ENCODE measurements at regions not wholly inside any gene's neighbourhood (a gene's known extent, or its start where the extent isn't known, plus 50 kb on each side); places are given as distances from the start of the nearest gene placed in this dataset.
"Not testable (repeated sequence)": the region's sequence is repeated elsewhere in the genome, so short reads cannot be mapped to it uniquely, and the experiment has no call there.

DNA sequence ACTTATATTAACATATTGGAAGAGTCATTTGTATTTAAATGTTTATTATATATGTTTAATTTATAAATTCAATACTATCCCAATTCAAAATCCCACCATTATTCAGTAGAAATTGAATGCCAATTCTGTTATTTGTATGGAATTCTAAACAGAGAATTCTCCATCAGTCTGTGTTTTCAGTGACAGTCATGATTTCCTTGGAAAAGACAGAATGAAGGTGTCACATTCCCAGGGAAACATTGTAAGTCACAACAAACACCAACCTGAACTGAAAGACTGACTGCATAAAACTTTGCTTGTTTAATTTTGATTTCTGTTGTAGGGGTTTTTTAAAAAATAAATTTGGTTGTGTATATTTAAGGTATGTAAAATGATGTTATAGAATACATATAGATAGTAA, 769.8 kb upstream of the BCHE start:
- Histone ChIP-seq H3K4me3 (no peak overlapping the region), H3K27me3 (no peaks in the 10 kb centered on the region), H3K27ac (no peak overlapping the region), H3K9me3 (no peaks in the 10 kb centered on the region), H3K36me3 (no peaks in the 10 kb centered on the region), H3K4me1 (no peaks in the 10 kb centered on the region)
- intact Hi-C loops (cut with DNase I; ENCODE audit: low total_unique reads): no loop called here
- DNase-seq (no peak), ATAC-seq (no peak)
- in situ Hi-C loops (cut with MboI; ENCODE audit: low sequenced_read_pairs in 4 of 4): no loop called here
- TF ChIP-seq, protein P1, sequence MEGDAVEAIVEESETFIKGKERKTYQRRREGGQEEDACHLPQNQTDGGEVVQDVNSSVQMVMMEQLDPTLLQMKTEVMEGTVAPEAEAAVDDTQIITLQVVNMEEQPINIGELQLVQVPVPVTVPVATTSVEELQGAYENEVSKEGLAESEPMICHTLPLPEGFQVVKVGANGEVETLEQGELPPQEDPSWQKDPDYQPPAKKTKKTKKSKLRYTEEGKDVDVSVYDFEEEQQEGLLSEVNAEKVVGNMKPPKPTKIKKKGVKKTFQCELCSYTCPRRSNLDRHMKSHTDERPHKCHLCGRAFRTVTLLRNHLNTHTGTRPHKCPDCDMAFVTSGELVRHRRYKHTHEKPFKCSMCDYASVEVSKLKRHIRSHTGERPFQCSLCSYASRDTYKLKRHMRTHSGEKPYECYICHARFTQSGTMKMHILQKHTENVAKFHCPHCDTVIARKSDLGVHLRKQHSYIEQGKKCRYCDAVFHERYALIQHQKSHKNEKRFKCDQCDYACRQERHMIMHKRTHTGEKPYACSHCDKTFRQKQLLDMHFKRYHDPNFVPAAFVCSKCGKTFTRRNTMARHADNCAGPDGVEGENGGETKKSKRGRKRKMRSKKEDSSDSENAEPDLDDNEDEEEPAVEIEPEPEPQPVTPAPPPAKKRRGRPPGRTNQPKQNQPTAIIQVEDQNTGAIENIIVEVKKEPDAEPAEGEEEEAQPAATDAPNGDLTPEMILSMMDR (IDR thresholded peaks at IDR 0.05 in 4 of 5, conservative IDR thresholded peaks at IDR 0.05 in 1 of 5): no peak
- TF ChIP-seq POLR2A (IDR thresholded peaks at IDR 0.05): no peak

DNA sequence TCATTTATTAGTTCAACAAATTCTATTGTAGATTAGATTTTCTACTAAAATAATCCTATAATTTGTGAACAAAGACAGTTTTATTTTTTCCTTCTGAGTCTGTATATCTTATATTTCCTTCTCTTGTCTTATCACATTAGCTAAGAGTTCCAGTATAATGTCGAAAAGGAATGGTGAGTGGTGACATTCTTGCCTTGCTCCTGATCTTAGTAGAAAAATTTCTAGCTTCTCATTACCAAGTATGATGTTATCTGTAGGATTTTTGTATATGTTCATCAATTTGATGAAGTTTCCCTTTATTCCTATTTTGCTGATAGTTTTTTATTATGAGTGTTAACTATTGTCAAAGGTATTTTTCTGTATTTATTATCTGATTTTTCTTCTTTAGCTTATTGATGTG, 756.6 kb upstream of the BCHE start:
- no peak for ATAC-seq
- intact Hi-C loops (cut with DNase I; ENCODE audit: low total_unique reads) (no loop called here), in situ Hi-C loops (cut with MboI; ENCODE audit: low sequenced_read_pairs in 4 of 4) (no loop called here)
- no peak for TF ChIP-seq POLR2A (IDR thresholded peaks at IDR 0.05)
- TF ChIP-seq, protein P1 (IDR thresholded peaks at IDR 0.05 in 4 of 5, conservative IDR thresholded peaks at IDR 0.05 in 1 of 5): no peak
- no peaks in the 10 kb centered on the region for H3K9me3 ChIP-seq
- no peak for DNase-seq
- H3K4me3 ChIP-seq: no peak overlapping the region
- H3K27ac ChIP-seq: no peak overlapping the region
- H3K27me3 ChIP-seq: no peaks in the 10 kb centered on the region
- H3K4me1 ChIP-seq: no peaks in the 10 kb centered on the region
- H3K36me3 ChIP-seq: no peaks in the 10 kb centered on the region

DNA sequence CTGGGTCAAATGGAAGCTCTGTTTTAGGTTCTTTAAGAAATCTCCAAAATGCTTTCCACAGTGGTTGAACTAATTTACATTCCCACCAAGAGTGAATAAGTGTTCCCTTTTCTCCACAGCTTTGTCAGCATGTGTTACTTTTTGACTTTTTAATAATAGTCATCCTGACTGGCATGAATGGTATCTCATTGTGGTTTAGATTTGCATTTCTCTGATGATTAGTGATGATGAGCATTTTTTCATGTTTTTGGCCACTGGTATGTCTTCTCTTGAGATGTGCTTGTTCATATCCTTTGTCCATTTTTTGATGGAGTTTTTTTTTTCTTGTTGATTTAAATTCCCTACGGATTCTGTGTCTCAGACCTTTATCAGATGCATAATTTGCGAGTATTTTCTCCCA, 745.0 kb upstream of the BCHE start:
- intact Hi-C loops (cut with DNase I; ENCODE audit: low total_unique reads): no loop called here

DNA sequence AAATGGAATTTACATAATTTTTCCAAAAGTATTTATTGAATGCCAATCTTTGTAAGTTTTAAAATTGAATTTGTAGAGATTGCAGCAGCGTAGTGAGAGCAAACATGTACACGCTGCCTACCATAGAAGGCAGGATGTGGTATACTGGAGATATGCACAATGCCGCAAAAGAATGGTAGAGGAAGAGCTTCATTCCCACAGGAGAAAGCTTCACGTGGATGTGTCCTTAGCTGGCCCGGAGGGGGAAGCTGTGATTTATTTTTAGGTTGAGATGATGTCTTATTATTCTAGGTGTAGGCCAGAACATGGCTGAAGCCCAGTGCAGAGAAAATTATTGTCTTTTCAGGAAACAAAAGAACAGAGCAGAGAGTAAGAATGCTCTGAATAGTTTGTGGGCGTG, 743.3 kb upstream of the BCHE start:
- intact Hi-C loops (cut with DNase I; ENCODE audit: low total_unique reads): no loop called here
- Histone ChIP-seq H3K27me3 (no peaks in the 10 kb centered on the region), H3K4me1 (no peaks in the 10 kb centered on the region), H3K27ac (no peak overlapping the region), H3K9me3 (no peaks in the 10 kb centered on the region), H3K4me3 (no peak overlapping the region), H3K36me3 (no peaks in the 10 kb centered on the region)
- ATAC-seq (no peak), DNase-seq (no peak)
- in situ Hi-C loops (cut with MboI; ENCODE audit: low sequenced_read_pairs in 4 of 4): no loop called here
- TF ChIP-seq, protein P1 (IDR thresholded peaks at IDR 0.05 in 4 of 5, conservative IDR thresholded peaks at IDR 0.05 in 1 of 5): no peak
- no peak for TF ChIP-seq POLR2A (IDR thresholded peaks at IDR 0.05)

More for the DNA sequence above, 745.0 kb upstream of the BCHE start:
- Histone ChIP-seq H3K27me3 (no peaks in the 10 kb centered on the region), H3K4me3 (no peak overlapping the region), H3K36me3 (no peaks in the 10 kb centered on the region), H3K4me1 (no peaks in the 10 kb centered on the region), H3K9me3 (no peaks in the 10 kb centered on the region), H3K27ac (no peak overlapping the region)
- DNase-seq (no peak), ATAC-seq (no peak)
- TF ChIP-seq, protein P1 (IDR thresholded peaks at IDR 0.05 in 4 of 5, conservative IDR thresholded peaks at IDR 0.05 in 1 of 5): no peak
- no peak for TF ChIP-seq POLR2A (IDR thresholded peaks at IDR 0.05)
- in situ Hi-C loops (cut with MboI; ENCODE audit: low sequenced_read_pairs in 4 of 4): no loop called here

DNA sequence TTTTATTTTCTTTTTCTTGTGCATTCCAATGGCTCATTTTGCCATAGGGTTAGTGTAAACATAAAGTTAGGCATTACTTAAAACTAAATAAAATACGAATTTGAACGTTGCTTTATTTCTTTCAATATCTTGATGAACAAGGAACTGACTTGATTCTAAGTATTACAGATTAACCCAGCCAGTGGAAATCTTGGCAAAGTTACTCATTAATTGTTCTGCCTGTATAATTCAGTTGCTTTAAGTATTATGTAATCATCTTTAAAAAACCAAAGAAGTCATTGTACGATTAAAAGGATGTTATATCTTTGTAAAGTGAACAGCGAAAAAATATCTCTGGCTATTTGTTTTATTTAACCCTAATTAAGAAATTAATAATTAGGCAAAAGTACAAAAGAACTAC, 737.9 kb upstream of the BCHE start:
- Histone ChIP-seq H3K9me3 (no peaks in the 10 kb centered on the region), H3K4me1 (no peaks in the 10 kb centered on the region), H3K36me3 (no peaks in the 10 kb centered on the region), H3K4me3 (no peak overlapping the region), H3K27me3 (no peaks in the 10 kb centered on the region), H3K27ac (no peak overlapping the region)
- no peak for ATAC-seq
- no peak for DNase-seq
- intact Hi-C loops (cut with DNase I; ENCODE audit: low total_unique reads) (no loop called here), in situ Hi-C loops (cut with MboI; ENCODE audit: low sequenced_read_pairs in 4 of 4) (no loop called here)
- TF ChIP-seq, protein P1 (IDR thresholded peaks at IDR 0.05 in 4 of 5, conservative IDR thresholded peaks at IDR 0.05 in 1 of 5): no peak
- TF ChIP-seq POLR2A (IDR thresholded peaks at IDR 0.05): no peak

DNA sequence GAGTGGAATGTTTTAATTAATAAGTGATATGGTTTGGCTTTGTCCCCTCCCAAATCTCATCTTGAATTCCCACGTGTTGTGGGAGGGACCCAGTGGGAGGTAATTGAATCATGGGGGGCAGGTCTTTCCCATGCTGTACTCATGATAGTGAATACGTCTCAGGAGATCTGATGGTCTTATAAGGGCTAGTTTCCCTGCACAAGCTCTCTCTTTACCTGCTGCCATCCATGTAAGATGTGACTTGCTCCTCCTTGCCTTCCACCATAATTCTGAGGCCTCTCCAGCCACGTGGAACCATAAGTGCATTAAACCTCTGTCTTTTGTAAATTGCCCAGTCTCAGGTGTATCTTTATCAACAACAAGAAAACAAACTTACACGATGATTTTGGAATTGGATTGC, 734.5 kb upstream of the BCHE start:
- H3K27ac ChIP-seq; H3K27me3 ChIP-seq; H3K4me1 ChIP-seq; intact Hi-C loops (cut with DNase I; ENCODE audit: low total_unique reads); H3K9me3 ChIP-seq; DNase-seq; ATAC-seq; H3K36me3 ChIP-seq; in situ Hi-C loops (cut with MboI; ENCODE audit: low sequenced_read_pairs in 4 of 4); H3K4me3 ChIP-seq: not testable (repeated sequence)

Measured in gastrocnemius medialis (tissue), 4 donors.